ENCODE measurements at regions not wholly inside any gene's neighbourhood (a gene's known extent, or its start where the extent isn't known, plus 50 kb on each side); places are given as distances from the start of the nearest gene placed in this dataset.

GRCh38 chr7:45325378-45325777 lies 167.8 kb downstream of the RAMP3 start:
- DNase-seq (ENCODE audit: low read depth, low spot score) (no peak), ATAC-seq (no peak)
- ChIA-PET POLR2A (no interaction called here), CTCF (no interaction called here)
- BruUV-seq (replicated peaks) = no TSS peak
- no peaks in the 10 kb centered on the region for H3K9me3 ChIP-seq (ENCODE audit: control insufficient read depth, insufficient read depth, low read depth, low read length)
- intact Hi-C loops (cut with micrococcal nuclease; ENCODE audit: unreplicated experiment) (no loop called here), in situ Hi-C loops (cut with HindIII; ENCODE audit: low pct_unique_long_range_greater_than_20kb, low sequenced_read_pairs) (no loop called here)
- H3K27ac ChIP-seq (ENCODE audit: low read length) = no peak overlapping the region
- no peaks in the 10 kb centered on the region for H3K4me1 ChIP-seq (ENCODE audit: control insufficient read depth, insufficient read depth, low read length)
- H3K4me3 ChIP-seq (ENCODE audit: low read depth in 2 of 2, low read length in 2 of 2) = no peak overlapping the region
- 0 out of 2 replicates have a peak, but pooled peaks cover 2% of the 10 kb centered on the region for H3K27me3 ChIP-seq (ENCODE audit: control insufficient read depth, insufficient read depth, low read length)
- no peak for TF ChIP-seq REST (IDR thresholded peaks at IDR 0.05; ENCODE audit: insufficient read depth in 1 of 2, low read depth in 2 of 2, low read length in 1 of 2)
- TF ChIP-seq TCF7L2 (IDR thresholded peaks at IDR 0.05; ENCODE audit: low read depth, low read length) = no peak
- TF ChIP-seq CTCF (IDR thresholded peaks at IDR 0.05) = no peak
- TF ChIP-seq POLR2AphosphoS5 (IDR thresholded peaks at IDR 0.05; ENCODE audit: low read depth, low read length) = no peak
- TF ChIP-seq SIN3A (IDR thresholded peaks at IDR 0.05; ENCODE audit: borderline replicate concordance, insufficient read depth, low read depth, low read length) = no peak
- no peaks in the 10 kb centered on the region for H3K36me3 ChIP-seq (ENCODE audit: control insufficient read depth, insufficient read depth, low read length)

- CTCF ChIA-PET = no interaction called here
- in situ Hi-C loops (cut with HindIII; ENCODE audit: low pct_unique_long_range_greater_than_20kb, low sequenced_read_pairs) (no loop called here), intact Hi-C loops (cut with micrococcal nuclease; ENCODE audit: unreplicated experiment) (no loop called here)
- TF ChIP-seq POLR2AphosphoS5 (IDR thresholded peaks at IDR 0.05; ENCODE audit: low read depth, low read length) (no peak), REST (IDR thresholded peaks at IDR 0.05; ENCODE audit: insufficient read depth in 1 of 2, low read depth in 2 of 2, low read length in 1 of 2) (no peak), CTCF (IDR thresholded peaks at IDR 0.05) (no peak), TCF7L2 (IDR thresholded peaks at IDR 0.05; ENCODE audit: low read depth, low read length) (no peak), SIN3A (IDR thresholded peaks at IDR 0.05; ENCODE audit: borderline replicate concordance, insufficient read depth, low read depth, low read length) (no peak)
- Histone ChIP-seq H3K4me3 (ENCODE audit: low read depth in 2 of 2, low read length in 2 of 2) (no peak overlapping the region), H3K27me3 (ENCODE audit: control insufficient read depth, insufficient read depth, low read length) (0 out of 2 replicates have a peak, but pooled peaks cover 2% of the 10 kb centered on the region), H3K9me3 (ENCODE audit: control insufficient read depth, insufficient read depth, low read depth, low read length) (peaks cover 15% of the 10 kb centered on the region), H3K4me1 (ENCODE audit: control insufficient read depth, insufficient read depth, low read length) (no peaks in the 10 kb centered on the region), H3K36me3 (ENCODE audit: control insufficient read depth, insufficient read depth, low read length) (no peaks in the 10 kb centered on the region), H3K27ac (ENCODE audit: low read length) (no peak overlapping the region)
- no peak for ATAC-seq
- POLR2A ChIA-PET = no interaction called here
- DNase-seq (ENCODE audit: low read depth, low spot score) = no peak
- BruUV-seq (replicated peaks) = no TSS peak
These were observed 170.9 kb downstream of the RAMP3 start for GRCh38 chr7:45328403-45328981.
